Panc1 (cell line): ENCODE measurements at regions not wholly inside any gene's neighbourhood (a gene's known extent, or its start where the extent isn't known, plus 50 kb on each side); places are given as distances from the start of the nearest gene placed in this dataset.

ENCODE experiments used
- ATAC-seq: fragments of 200-7000 bp; cut with Tn5 transposase; 2 replicates; pipeline ENCODE4 v1.9.1; 2020; ENCODE audit warnings: mild to moderate bottlenecking, moderate library complexity
- BruUV-seq: library from RNA; stranded (reverse); fragments of 400-500 nt; replicated peaks from 2 replicates; lab custom pipeline; 2021; lab: Mats Ljungman, UMichigan
- CTCF ChIA-PET: fragments of 300-600 bp; sonication (Branson Sonifier 250); formaldehyde crosslinking; loops from one replicate; lab custom pipeline; 2022; ENCODE audit warnings: antibody characterized with exemption; lab: Charles Lee
- POLR2A ChIA-PET: fragments of 300-600 bp; sonication (Branson Sonifier 250); formaldehyde crosslinking; loops from one replicate; lab custom pipeline; 2022; ENCODE audit warnings: antibody characterized with exemption; lab: Charles Lee
- DNase-seq: peaks from one replicate; pipeline ENCODE4 v3.0.0-alpha.2; 2010; ENCODE audit warnings: low read depth, low spot score
- H3K27ac ChIP-seq: 2 replicates; pipeline ENCODE4 v1.5.1; 2011; ENCODE audit warnings: mild to moderate bottlenecking, low read length, inconsistent platforms
- H3K27me3 ChIP-seq: fragments of 200-500 bp; sonication (Bioruptor generic); 2 replicates; pipeline ENCODE4 v1.6.0; 2014; ENCODE audit warnings: low read length, inconsistent platforms; ENCODE audit not compliant: control insufficient read depth, insufficient read depth
- H3K36me3 ChIP-seq: fragments of 200-500 bp; sonication (Bioruptor generic); 2 replicates; pipeline ENCODE4 v1.5.1; 2014; ENCODE audit warnings: inconsistent platforms, mild to moderate bottlenecking, low read length, moderate library complexity; ENCODE audit not compliant: control insufficient read depth, insufficient read depth
- H3K4me1 ChIP-seq: 2 replicates; pipeline ENCODE4 v1.5.1; 2011; ENCODE audit warnings: inconsistent platforms, mild to moderate bottlenecking, low read length, moderate library complexity; ENCODE audit not compliant: control insufficient read depth, insufficient read depth
- H3K4me3 ChIP-seq, 2 experiments: 2 replicates each; pipeline ENCODE4 v1.5.1; 2011 to 2012; ENCODE audit warnings: low read depth in 2 of 2, low read length in 2 of 2, mild to moderate bottlenecking in 2 of 2, inconsistent platforms in 1 of 2, moderate library complexity in 1 of 2
- H3K9me3 ChIP-seq: fragments of 200-500 bp; sonication (Bioruptor generic); 2 replicates; pipeline ENCODE4 v1.5.1; 2014; ENCODE audit warnings: low read depth, mild to moderate bottlenecking, inconsistent platforms, low read length, moderate library complexity; ENCODE audit not compliant: control insufficient read depth, insufficient read depth
- CTCF ChIP-seq: fragments of 450-650 bp; IDR thresholded peaks from 2 replicates; pipeline ENCODE4 v1.5.1; 2017; ENCODE audit warnings: mild to moderate bottlenecking
- POLR2AphosphoS5 ChIP-seq: IDR thresholded peaks from 2 replicates; pipeline ENCODE4 v1.6.1; 2012; ENCODE audit warnings: mild to moderate bottlenecking, low read depth, low read length, moderate library complexity
- REST ChIP-seq, 2 experiments: IDR thresholded peaks; 2 replicates each; pipeline ENCODE4 v1.6.1; 2011 to 2012; ENCODE audit warnings: low read depth in 2 of 2, control low read depth in 1 of 2, low read length in 1 of 2, mild to moderate bottlenecking in 1 of 2, moderate library complexity in 1 of 2; ENCODE audit not compliant: insufficient read depth in 1 of 2
- SIN3A ChIP-seq: IDR thresholded peaks from 2 replicates; pipeline ENCODE4 v1.6.1; 2012; ENCODE audit warnings: low read depth, mild to moderate bottlenecking, low read length, moderate library complexity, borderline replicate concordance; ENCODE audit not compliant: insufficient read depth
- TCF7L2 ChIP-seq: IDR thresholded peaks from 2 replicates; pipeline ENCODE4 v1.6.1; 2011; ENCODE audit warnings: mild to moderate bottlenecking, low read depth, low read length, inconsistent platforms
- in situ Hi-C: cut with HindIII; loops from 2 replicates; pipeline ENCODE4 v1.10.0; 2016; ENCODE audit warnings: low sequenced_read_pairs, low pct_unique_long_range_greater_than_20kb
- intact Hi-C: fragments of 100-400 bp; cut with micrococcal nuclease; formaldehyde crosslinking; loops from one replicate; pipeline ENCODE4 v1.10.0; 2022; ENCODE audit not compliant: unreplicated experiment

GRCh38 chr7:72481934-72482333 is 69.8 kb upstream of the CALN1 start:
- Histone ChIP-seq H3K4me1 (no peaks in the 10 kb centered on the region), H3K9me3 (no peaks in the 10 kb centered on the region), H3K27ac (no peak overlapping the region), H3K27me3 (0 out of 2 replicates have a peak, but pooled peaks cover 4% of the 10 kb centered on the region), H3K4me3 (no peak overlapping the region), H3K36me3 (no peaks in the 10 kb centered on the region)
- in situ Hi-C loops, result no loop called here
- DNase-seq (no peak), ATAC-seq (no peak)
- intact Hi-C loops, result no loop called here
- TF ChIP-seq CTCF (no peak), POLR2AphosphoS5 (no peak), SIN3A (no peak), TCF7L2 (no peak), REST (IDR thresholded peaks at IDR 0.05; ENCODE audit: insufficient read depth in 1 of 2, low read depth in 2 of 2, low read length in 1 of 2) (no peak)
- BruUV-seq, result no TSS peak
- ChIA-PET CTCF (interaction anchor here (0.6 kb wide), 1 partner anchor 11 kb away, joined by 3 read pairs; no protein-coding TSS in a partner anchor), POLR2A (no interaction called here)

- ChIA-PET POLR2A (no interaction called here), CTCF (no interaction called here)
- Histone ChIP-seq H3K9me3 (no peaks in the 10 kb centered on the region), H3K27me3 (no peaks in the 10 kb centered on the region), H3K36me3 (no peaks in the 10 kb centered on the region), H3K4me1 (no peaks in the 10 kb centered on the region), H3K4me3 (no peak overlapping the region), H3K27ac (no peak overlapping the region)
- ATAC-seq (no peak), DNase-seq (no peak)
- no TSS peak for BruUV-seq
- TF ChIP-seq POLR2AphosphoS5, result no peak
- no peak for TF ChIP-seq REST (IDR thresholded peaks at IDR 0.05; ENCODE audit: insufficient read depth in 1 of 2, low read depth in 2 of 2, low read length in 1 of 2)
- no peak for TF ChIP-seq SIN3A
- no peak for TF ChIP-seq TCF7L2
- no peak for TF ChIP-seq CTCF
- in situ Hi-C loops, result no loop called here
- intact Hi-C loops, result no loop called here
Measured at GRCh38 chr7:72476608-72477305, 64.6 kb upstream of the CALN1 start.
